ENCODE measurements at regions not wholly inside any gene's neighbourhood (a gene's known extent, or its start where the extent isn't known, plus 50 kb on each side); places are given as distances from the start of the nearest gene placed in this dataset.

DNA sequence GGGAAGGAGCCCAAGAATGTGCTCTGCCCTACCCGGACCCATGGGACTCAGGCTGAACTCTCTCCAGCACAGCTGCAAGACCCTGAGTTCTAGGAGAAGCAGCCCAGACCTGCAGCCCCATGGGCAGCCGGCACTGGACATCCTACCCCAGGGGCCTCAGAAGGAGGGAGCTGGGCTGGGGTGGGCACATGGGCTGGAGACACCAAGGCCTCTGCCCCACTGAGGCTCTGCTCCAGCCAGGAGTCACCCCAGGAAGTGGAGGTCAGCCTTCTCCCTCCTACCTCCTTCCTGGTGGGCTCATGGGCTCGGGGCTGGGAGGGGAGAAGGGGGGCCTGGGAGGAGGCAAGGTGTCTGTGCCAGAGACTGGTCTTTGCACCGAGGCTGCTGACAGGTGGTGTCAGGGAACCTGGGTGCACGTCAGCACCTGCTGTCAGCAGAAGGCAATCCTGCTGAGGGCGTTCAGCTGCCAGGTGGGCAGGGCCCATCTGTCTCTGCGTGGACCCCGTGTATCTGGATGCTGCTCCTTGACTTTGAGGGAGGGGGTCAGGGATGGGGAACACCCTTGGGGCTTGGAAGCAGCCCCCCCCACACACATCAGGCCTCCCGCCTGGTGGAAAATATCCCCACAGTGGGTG is 95.2 kb downstream of the PDGFA start:
- POLR2A ChIA-PET: no interaction called here
- Histone ChIP-seq H3K9me3 (replicated peaks; ENCODE audit: control insufficient read depth, insufficient read depth, low read length) (no peaks in the 10 kb centered on the region), H3K36me3 (ENCODE audit: control insufficient read depth in 2 of 2, extremely low read depth in 1 of 2, insufficient read depth in 2 of 2, low read length in 2 of 2) (no peaks in the 10 kb centered on the region), H3K27ac (ENCODE audit: insufficient read depth, low read depth, low read length) (no peak overlapping the region), H3K4me2 (ENCODE audit: insufficient read depth, low read length) (no peak overlapping the region), H4K20me1 (replicated peaks; ENCODE audit: control insufficient read depth, extremely low read depth, insufficient read depth, low read length) (no peaks in the 10 kb centered on the region), H2AFZ (ENCODE audit: low read depth, low read length) (no peak overlapping the region), H3K9ac (replicated peaks; ENCODE audit: extremely low read depth, insufficient read depth, low read length) (no peak overlapping the region), H3K27me3 (ENCODE audit: control insufficient read depth in 2 of 2, insufficient read depth in 2 of 2, low read length in 2 of 2) (no peaks in the 10 kb centered on the region), H3K79me2 (ENCODE audit: control insufficient read depth, insufficient read depth, low read length) (no peaks in the 10 kb centered on the region), H3K4me3 (replicated peaks in 1 of 3; ENCODE audit: insufficient read depth in 1 of 3, low read depth in 1 of 3, low read length in 3 of 3) (no peak overlapping the region), H3K9me1 (replicated peaks; ENCODE audit: control insufficient read depth, extremely low read depth, insufficient read depth, low read length) (no peaks in the 10 kb centered on the region), H3K4me1 (ENCODE audit: control insufficient read depth, extremely low read depth, insufficient read depth, low read length) (no peaks in the 10 kb centered on the region)
- no peak for DNase-seq (ENCODE audit: low read depth, low spot score)
- BruUV-seq (replicated peaks): no TSS peak
- dilution Hi-C loops (cut with MboI; ENCODE audit: extremely low pct_ligation_motif_present, low sequenced_read_pairs) (no loop called here), intact Hi-C loops (cut with micrococcal nuclease) (no loop called here)
- TF ChIP-seq, protein P1, sequence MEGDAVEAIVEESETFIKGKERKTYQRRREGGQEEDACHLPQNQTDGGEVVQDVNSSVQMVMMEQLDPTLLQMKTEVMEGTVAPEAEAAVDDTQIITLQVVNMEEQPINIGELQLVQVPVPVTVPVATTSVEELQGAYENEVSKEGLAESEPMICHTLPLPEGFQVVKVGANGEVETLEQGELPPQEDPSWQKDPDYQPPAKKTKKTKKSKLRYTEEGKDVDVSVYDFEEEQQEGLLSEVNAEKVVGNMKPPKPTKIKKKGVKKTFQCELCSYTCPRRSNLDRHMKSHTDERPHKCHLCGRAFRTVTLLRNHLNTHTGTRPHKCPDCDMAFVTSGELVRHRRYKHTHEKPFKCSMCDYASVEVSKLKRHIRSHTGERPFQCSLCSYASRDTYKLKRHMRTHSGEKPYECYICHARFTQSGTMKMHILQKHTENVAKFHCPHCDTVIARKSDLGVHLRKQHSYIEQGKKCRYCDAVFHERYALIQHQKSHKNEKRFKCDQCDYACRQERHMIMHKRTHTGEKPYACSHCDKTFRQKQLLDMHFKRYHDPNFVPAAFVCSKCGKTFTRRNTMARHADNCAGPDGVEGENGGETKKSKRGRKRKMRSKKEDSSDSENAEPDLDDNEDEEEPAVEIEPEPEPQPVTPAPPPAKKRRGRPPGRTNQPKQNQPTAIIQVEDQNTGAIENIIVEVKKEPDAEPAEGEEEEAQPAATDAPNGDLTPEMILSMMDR (IDR thresholded peaks at IDR 0.05; ENCODE audit: extremely low read depth in 1 of 2, insufficient read depth in 1 of 2, low read depth in 1 of 2, low read length in 2 of 2): no peak
- TF ChIP-seq EZH2 (IDR thresholded peaks at IDR 0.05; ENCODE audit: borderline replicate concordance, low read depth, low read length, severe bottlenecking): no peak
- no peak for TF ChIP-seq JUN (IDR thresholded peaks at IDR 0.05; ENCODE audit: borderline replicate concordance, insufficient read depth, insufficient read length, low read depth)
- TF ChIP-seq MYC (IDR thresholded peaks at IDR 0.05; ENCODE audit: low read depth, low read length): no peak
- TF ChIP-seq, protein P2, sequence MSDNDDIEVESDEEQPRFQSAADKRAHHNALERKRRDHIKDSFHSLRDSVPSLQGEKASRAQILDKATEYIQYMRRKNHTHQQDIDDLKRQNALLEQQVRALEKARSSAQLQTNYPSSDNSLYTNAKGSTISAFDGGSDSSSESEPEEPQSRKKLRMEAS (IDR thresholded peaks at IDR 0.05; ENCODE audit: insufficient read depth, insufficient read length): no peak
- TF ChIP-seq POLR2AphosphoS5 (IDR thresholded peaks at IDR 0.05; ENCODE audit: insufficient read depth, low read depth, low read length): no peak
- TF ChIP-seq POLR2A (IDR thresholded peaks at IDR 0.05; ENCODE audit: low read depth, low read length): no peak
- TF ChIP-seq FOS (IDR thresholded peaks at IDR 0.05; ENCODE audit: borderline replicate concordance, insufficient read depth, low read length): no peak
- TF ChIP-seq GATA2 (IDR thresholded peaks at IDR 0.05; ENCODE audit: insufficient read depth, insufficient read length, low read depth, low read length): no peak
- FAIRE-seq: no peak
- CTCF ChIA-PET: no interaction called here

Measured in endothelial cell of umbilical vein (primary cell).